IPS DF 19.7 (cell line): ENCODE measurements at regions not wholly inside any gene's neighbourhood (a gene's known extent, or its start where the extent isn't known, plus 50 kb on each side); places are given as distances from the start of the nearest gene placed in this dataset.
A peak's percentile ranks its signal among the peaks of the same experiment; 100 is the strongest.

Source experiments
- DNase-seq: peaks from one replicate; pipeline ENCODE4 v3.0.0-alpha.2; 2013; ENCODE audit warnings: low read depth, low spot score

DNA sequence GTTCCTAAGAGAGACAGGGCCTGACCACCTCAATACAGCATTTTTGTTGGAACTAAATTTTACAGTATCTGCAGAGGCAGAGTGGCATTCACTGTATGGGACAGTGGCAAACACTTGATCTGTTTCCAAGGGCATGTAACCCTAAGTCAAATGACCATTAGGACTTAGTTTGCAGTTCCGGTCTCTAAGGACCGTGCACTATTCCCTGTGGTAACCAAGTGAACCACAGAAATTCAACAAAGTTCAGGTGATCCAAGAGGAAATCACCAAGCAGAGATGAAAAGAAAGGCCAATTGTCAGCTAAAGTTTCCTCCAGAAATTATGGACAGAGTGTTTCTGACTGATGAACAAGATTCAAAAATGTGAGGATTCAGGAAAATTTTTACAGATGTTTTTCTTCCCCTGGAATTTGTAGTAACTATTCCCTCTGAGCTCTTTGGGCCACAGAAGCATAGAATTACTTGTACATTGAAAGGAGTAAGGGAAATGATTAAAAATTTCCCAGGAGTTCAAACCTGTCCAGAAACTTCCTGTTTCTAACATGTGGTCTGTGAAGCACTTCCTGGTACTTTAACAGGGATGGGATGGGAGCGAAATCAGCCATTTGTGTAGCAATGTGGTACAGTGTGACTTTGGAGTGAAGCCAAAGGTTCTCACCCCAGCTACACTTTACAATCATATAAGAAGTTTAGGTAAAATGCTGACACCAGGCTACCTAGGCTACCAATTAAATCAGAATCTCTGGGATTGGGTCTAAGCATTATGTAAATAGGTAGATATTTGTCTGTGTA is 266.1 kb upstream of the MAP3K1 start:
- no peak for DNase-seq

DNA sequence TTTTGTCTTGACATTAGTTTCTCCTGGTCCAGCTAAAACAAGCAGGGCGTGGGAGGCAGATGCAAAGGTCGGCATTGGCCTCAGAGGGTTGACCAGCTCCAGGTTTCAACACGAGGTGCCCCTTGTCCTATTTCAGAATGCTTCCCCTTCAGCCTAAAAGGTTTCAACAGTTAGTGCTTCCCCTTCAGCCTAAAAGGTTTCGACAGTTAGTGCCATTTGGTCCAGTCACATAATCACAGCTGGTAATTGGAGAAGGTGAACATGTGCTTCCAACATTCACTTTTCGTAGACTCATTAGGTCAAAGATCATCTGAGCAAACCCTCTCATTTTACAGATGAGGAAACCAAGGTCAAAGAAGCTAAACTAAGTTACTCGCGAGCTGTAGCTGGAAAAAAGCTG is 270.3 kb upstream of the MAP3K1 start:
- no peak for DNase-seq

DNA sequence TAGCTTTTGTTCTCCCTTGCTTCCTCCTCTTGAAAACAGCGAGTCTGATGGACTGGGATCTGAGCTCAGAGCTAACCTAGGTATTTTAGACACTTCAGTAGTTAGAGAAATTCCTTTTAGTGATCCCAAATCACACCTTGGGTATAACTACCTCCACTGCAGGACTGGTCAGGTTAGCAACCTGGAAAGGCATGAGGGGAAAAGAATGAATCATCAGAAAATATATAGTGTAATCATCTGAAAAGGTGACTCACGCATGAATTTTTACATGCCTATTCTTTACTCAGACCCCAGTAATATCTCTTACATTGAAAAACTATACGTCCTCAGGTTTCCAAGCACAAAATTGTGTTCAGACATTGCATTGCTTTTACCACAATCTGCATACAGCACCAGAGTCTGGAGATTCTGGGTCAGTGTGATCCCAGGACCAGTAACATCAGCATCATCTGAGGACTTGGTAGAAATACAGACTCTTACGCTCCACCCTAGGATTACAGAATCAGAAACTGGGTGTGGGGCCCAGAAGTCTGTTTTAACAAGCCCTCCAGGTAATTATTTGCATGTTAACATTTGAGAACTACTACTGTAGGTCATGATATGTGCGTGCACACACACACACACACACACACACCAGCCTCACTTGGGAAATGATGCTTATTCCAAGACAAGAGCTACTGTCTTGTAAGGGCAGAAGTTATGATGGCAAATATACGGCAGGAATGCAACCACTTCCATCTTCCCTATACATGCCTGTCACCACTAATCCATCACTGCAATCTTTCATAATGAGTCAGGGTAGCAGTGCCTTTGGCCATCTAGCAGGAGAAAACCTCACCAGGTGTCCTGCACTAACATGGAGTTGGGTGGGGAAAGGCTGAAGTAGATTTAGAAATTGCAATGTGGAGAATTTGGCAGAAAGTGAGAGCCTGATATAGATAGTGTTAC is 271.6 kb upstream of the MAP3K1 start:
- DNase-seq, result no peak

DNA sequence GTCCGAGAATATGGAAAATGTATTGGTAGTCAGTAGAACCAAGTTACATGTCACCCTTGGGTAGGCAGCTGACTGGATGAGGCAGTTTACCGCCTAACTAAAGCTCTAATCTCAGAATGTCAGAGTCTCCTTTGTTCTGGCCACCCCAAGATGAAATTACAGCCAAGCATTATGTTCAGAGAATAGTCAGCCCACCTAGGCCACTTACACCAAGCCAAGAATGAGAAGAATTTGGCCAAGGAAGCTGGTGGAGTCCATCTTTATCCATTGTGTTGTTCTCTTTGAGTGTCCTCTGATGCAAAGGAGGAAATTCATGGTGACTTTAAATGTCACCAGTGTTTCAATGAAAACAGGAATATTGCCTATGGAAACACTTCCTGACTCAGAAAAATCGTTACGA is 275.1 kb upstream of the MAP3K1 start:
- no peak for DNase-seq

- DNase-seq, result no peak
Measured at GRCh38 chr5:56538580-56538979, 276.8 kb upstream of the MAP3K1 start.

DNA sequence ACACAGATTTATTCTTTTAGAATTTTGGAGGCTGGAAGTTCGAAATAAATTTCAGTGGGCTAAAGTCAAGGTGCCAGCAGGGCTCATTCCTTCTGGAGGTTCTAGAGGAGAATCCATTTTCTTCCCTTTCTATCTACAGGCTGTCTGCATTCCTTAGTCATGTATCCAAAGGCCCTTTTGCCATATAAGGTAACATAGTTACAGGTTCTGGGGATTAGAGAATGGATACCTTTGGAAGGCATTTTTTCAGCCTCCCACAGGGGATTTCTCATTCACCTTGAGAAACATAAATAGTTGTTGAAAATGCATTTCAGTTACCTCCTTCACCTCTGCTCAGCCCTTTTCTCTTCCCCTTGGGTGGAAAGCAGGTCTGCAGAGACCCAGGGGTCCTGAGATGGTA is 280.0 kb upstream of the MAP3K1 start:
- peak; percentile 9 for DNase-seq

DNA sequence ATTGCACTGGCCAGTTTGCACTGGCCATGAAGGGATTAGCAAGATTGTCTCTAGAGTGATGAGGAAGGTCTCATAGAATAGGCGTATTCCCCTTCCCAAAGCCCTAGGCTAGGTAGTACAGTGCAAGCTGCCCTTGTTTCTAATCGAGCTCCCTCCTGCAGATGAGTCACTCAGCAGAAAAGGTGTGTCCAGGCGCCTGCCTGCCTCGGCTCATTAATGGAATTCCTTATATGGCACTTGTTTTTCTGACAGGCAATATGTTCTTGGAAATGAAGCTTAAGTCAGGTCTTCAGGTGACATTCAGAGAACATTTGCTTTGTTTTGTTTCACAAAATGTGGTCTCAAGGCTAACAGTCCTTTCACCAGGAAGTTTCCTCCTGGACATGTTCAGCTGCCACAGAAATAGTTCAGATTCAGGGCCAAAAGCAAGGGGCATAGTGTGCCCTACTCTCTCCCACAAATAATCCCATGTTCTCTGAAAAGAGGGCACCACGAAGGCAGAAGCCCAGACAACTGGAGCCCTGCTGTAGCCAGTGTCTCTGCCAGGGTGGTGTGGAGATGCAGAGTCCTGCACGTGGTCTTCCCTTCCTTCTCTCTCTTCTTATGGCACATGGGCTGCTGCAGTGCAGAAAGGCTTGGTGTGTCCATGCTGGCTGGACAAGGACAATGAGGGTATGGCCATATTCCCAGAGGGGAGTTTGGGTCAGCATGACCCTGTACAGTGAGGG is 281.1 kb upstream of the MAP3K1 start:
- no peak for DNase-seq

GRCh38 chr5:56532466-56532865 is 282.9 kb upstream of the MAP3K1 start:
- no peak for DNase-seq

DNA sequence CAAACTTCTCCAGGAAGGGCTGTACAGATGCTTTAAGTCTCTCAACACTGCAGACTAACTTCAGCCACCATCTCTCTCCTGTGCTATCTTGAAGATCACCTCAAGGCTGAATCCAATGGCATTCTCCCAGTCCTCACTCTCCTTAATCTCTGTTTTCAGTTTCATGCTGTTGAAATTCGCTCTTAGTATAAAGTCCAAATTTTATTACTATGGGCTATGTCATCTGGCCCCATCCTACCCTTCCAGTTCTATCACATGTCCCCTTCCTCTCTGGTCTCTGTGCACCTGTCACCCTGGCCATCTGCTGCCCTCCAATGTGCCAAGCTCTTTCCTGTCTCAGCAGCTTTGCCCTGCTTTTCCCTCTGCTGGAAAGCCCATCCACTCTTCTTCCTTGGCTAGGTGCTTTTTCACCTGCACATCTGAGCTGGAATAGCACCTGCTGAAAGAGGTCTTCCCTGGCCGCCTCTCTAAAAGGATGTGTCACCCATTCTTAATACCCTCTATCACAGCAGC is 284.7 kb upstream of the MAP3K1 start:
- DNase-seq, result no peak

DNA sequence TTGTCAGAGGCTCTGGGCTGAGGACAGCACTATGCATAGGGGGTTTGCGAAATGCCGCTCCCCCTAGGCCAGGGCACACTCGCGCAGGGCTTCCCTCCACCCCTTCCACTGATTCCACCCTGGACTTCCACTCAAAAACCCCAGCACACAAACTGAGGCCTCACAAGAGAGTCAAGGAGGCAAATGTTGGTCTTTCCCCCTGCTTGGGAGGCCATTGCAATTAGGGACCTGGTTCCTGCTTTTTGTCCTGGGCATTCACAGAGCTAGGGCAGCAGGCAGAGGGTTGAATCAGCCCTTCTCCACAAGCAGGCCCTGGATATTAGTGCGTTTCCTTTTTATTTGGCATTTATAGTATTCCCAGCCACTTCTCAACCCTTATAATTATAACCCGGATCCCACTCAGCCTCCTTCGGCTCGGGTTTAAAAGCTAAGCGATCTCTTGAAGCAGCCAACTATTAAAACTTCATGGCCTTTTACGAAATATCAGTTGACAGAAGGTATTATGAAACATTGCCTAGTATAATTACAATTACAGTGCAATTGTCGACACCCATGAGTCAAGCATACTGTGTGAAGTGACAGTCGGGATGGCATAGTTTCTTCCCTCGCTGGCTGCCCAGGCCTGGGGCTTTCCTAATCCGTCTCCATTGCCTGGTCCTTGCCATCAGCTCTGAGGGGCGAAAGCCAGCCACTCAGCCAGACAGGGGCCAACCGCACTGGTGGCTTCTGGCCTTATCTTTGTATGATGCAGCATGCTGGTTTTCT is 285.5 kb upstream of the MAP3K1 start:
- DNase-seq, result no peak

DNA sequence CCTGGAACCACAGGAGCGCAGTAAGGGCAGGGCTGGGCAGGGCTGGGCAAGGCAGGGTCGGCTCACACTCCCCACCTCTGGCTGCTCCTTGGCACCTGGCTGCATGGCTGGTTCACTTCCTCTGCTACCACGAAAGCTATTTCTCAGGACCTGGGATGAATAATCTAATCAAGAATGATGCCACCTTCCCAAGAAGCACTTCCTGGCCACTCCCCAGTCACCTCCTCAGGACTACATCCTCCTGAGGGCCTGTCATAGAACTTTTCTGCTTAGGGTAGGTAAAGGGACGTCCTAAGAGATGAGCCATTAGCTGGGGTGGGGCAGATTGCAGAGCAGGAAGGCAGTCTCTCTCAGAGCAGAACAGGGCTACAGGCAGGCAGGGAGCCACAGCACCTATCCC is 288.2 kb upstream of the MAP3K1 start:
- no peak for DNase-seq

GRCh38 chr5:56525113-56525512 is 290.2 kb upstream of the MAP3K1 start:
- DNase-seq, result no peak

- no peak for DNase-seq
Measured at GRCh38 chr5:56523790-56524575, 290.9 kb upstream of the ANKRD55 start.

GRCh38 chr5:56522960-56523359 is 289.8 kb upstream of the ANKRD55 start:
- no peak for DNase-seq

GRCh38 chr5:56522169-56522568 is 289.0 kb upstream of the ANKRD55 start:
- DNase-seq, result no peak

GRCh38 chr5:56520986-56521730 is 288.0 kb upstream of the ANKRD55 start:
- no peak for DNase-seq

- no peak for DNase-seq
Measured at GRCh38 chr5:56518820-56519219, 285.7 kb upstream of the ANKRD55 start.

- DNase-seq, result no peak
Measured at GRCh38 chr5:56517011-56517416, 283.9 kb upstream of the ANKRD55 start.

- DNase-seq, result no peak
Measured at GRCh38 chr5:56516441-56516840, 283.3 kb upstream of the ANKRD55 start.

DNA sequence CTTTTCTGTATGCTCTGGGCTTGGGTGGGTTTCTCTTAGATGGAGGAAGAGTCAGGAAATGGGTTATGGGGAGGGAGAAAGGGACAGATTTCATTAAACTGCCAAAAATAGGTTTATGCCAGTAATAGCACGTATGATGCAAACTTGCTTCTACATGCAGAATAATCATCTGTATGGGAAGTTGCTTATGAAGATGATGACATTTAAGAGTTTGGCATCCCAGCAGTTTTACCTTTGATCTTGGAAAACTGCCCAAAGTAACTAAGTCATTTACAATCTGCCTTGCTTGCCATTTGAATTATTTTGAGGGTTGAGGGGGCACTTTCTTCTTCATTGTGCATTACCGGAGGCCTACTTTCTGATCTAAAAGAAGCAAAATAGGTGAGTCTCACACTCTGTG is 282.9 kb upstream of the ANKRD55 start:
- no peak for DNase-seq
